ENCODE measurements at regions not wholly inside any gene's neighbourhood (a gene's known extent, or its start where the extent isn't known, plus 50 kb on each side); places are given as distances from the start of the nearest gene placed in this dataset.

DNA sequence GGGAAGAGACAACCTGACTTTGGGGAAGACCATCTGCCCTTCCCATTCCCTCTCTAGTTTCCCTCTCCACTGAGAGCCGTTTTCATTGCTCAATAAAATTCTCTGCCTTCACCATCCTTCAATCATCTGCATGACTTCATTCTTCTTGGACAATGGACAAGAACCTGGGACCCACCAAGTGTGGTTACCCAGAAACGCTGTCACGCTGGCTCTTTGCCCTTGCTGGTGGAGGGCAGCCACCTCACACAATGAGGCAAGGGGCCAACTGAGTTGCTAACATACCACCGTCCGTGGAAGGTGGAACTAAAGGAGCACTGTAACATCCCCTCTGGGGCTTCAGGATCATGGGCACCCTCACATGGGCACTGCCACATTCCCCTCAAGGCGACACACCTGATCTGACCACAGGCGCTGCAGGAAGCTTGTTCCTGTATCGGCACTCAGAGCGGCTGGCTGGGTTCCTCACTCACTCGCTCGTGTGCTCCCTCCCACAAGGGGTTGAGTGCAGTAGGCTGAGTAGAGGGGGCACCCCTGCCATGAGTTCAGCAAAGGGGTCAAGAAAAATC is 652.4 kb downstream of the PLPP3 start:
- CTCF ChIA-PET, result no interaction called here
- POLR2A ChIA-PET, result no interaction called here
- no peak overlapping the region for H3K4me3 ChIP-seq (ENCODE audit: low read depth, low read length)
- TF ChIP-seq CTCF (IDR thresholded peaks at IDR 0.05; ENCODE audit: insufficient read depth, low read length, missing control alignments), result no peak
- DNase-seq (ENCODE audit: low read depth, low spot score), result no peak

DNA sequence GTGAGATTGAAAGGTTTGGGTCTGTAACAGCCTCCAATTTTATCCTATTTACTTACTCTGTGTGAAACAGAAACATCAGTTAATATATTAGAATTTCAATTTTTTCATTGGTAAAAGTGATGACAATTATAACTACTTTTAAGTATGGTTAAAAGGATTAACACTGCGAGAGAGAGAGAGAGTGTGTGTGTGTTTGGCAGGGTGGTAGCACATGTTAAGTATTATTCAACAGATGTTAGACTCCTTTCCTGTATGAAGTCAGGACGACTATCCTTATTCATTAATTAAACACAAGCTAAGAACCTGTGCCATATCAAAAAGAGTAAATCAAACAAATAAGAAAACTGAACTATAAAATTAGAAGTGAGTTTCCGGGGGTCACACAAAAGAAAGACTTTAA is 662.5 kb downstream of the PLPP3 start:
- ChIA-PET CTCF (no interaction called here), POLR2A (no interaction called here)
- H3K4me3 ChIP-seq (ENCODE audit: low read depth, low read length), result no peak overlapping the region
- no peak for TF ChIP-seq CTCF (IDR thresholded peaks at IDR 0.05; ENCODE audit: insufficient read depth, low read length, missing control alignments)
- no peak for DNase-seq (ENCODE audit: low read depth, low spot score)

GRCh38 chr1:55916481-55916880 is 662.9 kb downstream of the PLPP3 start:
- TF ChIP-seq CTCF (IDR thresholded peaks at IDR 0.05; ENCODE audit: insufficient read depth, low read length, missing control alignments), result no peak
- ChIA-PET CTCF (no interaction called here), POLR2A (no interaction called here)
- no peak overlapping the region for H3K4me3 ChIP-seq (ENCODE audit: low read depth, low read length)
- DNase-seq (ENCODE audit: low read depth, low spot score), result peak; percentile 59

DNA sequence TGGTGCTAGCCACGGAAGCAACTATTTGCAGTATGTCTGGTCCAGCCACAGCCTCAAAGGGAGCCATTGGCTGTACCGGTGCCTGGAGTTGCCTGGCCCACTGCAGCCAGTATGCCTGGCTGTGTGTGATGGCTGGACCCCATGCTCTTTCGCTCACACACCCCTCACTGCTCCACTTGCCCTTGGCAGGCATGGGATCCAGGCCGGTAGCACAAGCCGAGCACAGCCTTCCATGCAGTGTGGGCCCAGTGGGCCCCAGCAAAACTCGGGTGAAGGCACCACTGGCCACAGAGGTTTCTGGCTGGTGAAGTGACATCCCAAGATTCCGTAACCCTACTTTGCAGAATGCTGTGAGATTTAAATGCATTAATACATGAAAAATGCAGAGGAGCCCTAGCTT is 665.8 kb downstream of the PLPP3 start:
- POLR2A ChIA-PET, result no interaction called here
- DNase-seq (ENCODE audit: low read depth, low spot score), result no peak
- TF ChIP-seq CTCF (IDR thresholded peaks at IDR 0.05; ENCODE audit: insufficient read depth, low read length, missing control alignments), result no peak
- CTCF ChIA-PET, result no interaction called here
- no peak overlapping the region for H3K4me3 ChIP-seq (ENCODE audit: low read depth, low read length)

DNA sequence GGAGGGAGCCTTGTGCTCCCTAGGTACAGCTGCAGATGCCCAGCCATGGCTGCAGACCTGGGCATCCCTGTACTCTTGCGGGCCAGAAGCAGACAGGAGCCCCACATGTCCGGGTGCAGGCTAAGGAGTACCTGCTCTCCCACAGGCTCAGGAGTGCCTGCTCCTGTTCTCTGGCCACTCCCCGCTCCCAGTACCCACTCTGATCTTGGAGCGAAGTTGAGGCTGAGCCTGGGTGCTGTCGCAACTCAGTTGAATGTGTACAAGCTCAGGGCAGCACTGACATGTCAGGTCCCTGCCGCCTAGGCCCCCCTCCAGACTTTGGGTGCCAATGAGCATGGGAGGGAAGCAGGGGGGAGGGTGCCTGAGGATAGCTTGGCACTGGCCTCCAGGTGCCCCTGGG is 666.9 kb downstream of the PLPP3 start:
- no peak for DNase-seq (ENCODE audit: low read depth, low spot score)
- ChIA-PET POLR2A (no interaction called here), CTCF (no interaction called here)
- H3K4me3 ChIP-seq (ENCODE audit: low read depth, low read length), result no peak overlapping the region
- TF ChIP-seq CTCF (IDR thresholded peaks at IDR 0.05; ENCODE audit: insufficient read depth, low read length, missing control alignments), result no peak

- ChIA-PET POLR2A (no interaction called here), CTCF (no interaction called here)
- no peak overlapping the region for H3K4me3 ChIP-seq (ENCODE audit: low read depth, low read length)
- DNase-seq (ENCODE audit: low read depth, low spot score), result no peak
- TF ChIP-seq CTCF (IDR thresholded peaks at IDR 0.05; ENCODE audit: insufficient read depth, low read length, missing control alignments), result no peak
These were observed 674.8 kb downstream of the PLPP3 start for GRCh38 chr1:55904541-55904940.

All from AG04449 (cell line).